ENCODE measurements at regions not wholly inside any gene's neighbourhood (a gene's known extent, or its start where the extent isn't known, plus 50 kb on each side); places are given as distances from the start of the nearest gene placed in this dataset.

DNA sequence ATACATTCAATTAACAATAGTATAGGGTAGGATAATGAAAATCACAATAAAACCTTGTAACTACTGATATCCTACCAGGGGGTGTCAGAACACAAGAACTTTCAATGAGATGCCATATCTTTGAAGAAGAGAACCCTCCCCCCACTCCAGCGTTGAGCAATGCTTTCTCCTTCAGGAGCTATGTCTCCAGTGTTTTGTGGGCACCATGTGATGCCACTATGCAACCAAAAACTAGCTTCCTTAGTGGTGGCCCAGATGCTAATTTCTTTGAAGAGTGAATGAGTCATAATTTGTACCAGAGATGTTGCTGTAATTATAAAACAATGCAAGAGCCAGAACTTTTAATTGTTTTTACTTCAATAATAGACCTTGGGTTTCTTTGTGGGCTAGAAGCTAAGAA, 76.0 kb upstream of the ADO start:
- H3K36me3 ChIP-seq: no peaks in the 10 kb centered on the region
- no peaks in the 10 kb centered on the region for H3K9me3 ChIP-seq (replicated peaks)
- DNase-seq: no peak
- TF ChIP-seq, protein P1, sequence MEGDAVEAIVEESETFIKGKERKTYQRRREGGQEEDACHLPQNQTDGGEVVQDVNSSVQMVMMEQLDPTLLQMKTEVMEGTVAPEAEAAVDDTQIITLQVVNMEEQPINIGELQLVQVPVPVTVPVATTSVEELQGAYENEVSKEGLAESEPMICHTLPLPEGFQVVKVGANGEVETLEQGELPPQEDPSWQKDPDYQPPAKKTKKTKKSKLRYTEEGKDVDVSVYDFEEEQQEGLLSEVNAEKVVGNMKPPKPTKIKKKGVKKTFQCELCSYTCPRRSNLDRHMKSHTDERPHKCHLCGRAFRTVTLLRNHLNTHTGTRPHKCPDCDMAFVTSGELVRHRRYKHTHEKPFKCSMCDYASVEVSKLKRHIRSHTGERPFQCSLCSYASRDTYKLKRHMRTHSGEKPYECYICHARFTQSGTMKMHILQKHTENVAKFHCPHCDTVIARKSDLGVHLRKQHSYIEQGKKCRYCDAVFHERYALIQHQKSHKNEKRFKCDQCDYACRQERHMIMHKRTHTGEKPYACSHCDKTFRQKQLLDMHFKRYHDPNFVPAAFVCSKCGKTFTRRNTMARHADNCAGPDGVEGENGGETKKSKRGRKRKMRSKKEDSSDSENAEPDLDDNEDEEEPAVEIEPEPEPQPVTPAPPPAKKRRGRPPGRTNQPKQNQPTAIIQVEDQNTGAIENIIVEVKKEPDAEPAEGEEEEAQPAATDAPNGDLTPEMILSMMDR (IDR thresholded peaks at IDR 0.05; ENCODE audit: borderline replicate concordance): no peak
- H3K4me3 ChIP-seq: no peak overlapping the region
- H3K27ac ChIP-seq (replicated peaks): no peak overlapping the region
- peaks cover under 1% of the 10 kb centered on the region for H3K4me1 ChIP-seq
- intact Hi-C loops (cut with micrococcal nuclease): no loop called here
- peaks cover 71% of the 10 kb centered on the region for H3K27me3 ChIP-seq (ENCODE audit: low read depth)

DNA sequence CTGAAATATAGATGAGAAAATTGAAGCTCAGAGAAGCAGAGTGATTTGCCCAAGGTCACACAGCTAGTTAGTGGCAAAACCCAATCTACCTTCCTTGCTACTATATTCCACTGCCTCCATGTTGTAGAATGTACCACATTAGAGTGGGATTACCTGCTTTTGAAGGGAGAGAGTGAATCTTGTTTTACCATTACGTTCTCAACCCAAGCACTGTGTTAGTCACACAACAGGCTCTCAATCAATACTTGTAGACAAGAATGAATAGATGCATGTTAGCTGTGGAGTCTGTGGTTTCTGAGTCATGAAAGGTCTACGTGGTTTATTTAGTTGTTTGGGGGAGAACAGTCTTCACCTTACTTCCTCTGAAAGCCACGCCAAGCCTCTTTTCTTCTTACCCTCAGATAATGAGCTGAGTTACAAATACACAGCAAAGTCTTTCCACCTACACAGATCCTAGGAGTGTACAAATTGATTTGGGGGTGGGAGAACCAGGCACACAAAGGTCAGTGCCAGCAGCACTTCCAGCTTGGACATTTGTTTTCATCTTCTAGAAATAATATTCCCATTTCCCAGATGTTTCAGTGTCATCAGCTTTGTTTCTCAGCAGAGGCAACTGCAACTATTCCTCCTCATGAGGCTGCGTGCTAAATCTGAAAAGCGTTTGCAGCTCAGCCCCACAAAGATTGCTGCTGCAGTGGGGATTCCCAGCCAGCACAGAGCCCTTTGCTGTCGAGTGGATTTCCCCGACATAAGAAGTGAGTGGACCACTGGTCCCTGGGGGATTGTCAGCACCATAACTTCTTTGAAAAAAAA, 71.5 kb upstream of the ADO start:
- no peaks in the 10 kb centered on the region for H3K9me3 ChIP-seq (replicated peaks)
- intact Hi-C loops (cut with micrococcal nuclease): no loop called here
- no peak overlapping the region for H3K27ac ChIP-seq (replicated peaks)
- DNase-seq: no peak
- TF ChIP-seq, protein P1 (IDR thresholded peaks at IDR 0.05; ENCODE audit: borderline replicate concordance): no peak
- H3K36me3 ChIP-seq: no peaks in the 10 kb centered on the region
- H3K4me1 ChIP-seq: peaks cover 4% of the 10 kb centered on the region
- no peak overlapping the region for H3K4me3 ChIP-seq
- H3K27me3 ChIP-seq (ENCODE audit: low read depth): peaks cover 46% of the 10 kb centered on the region

DNA sequence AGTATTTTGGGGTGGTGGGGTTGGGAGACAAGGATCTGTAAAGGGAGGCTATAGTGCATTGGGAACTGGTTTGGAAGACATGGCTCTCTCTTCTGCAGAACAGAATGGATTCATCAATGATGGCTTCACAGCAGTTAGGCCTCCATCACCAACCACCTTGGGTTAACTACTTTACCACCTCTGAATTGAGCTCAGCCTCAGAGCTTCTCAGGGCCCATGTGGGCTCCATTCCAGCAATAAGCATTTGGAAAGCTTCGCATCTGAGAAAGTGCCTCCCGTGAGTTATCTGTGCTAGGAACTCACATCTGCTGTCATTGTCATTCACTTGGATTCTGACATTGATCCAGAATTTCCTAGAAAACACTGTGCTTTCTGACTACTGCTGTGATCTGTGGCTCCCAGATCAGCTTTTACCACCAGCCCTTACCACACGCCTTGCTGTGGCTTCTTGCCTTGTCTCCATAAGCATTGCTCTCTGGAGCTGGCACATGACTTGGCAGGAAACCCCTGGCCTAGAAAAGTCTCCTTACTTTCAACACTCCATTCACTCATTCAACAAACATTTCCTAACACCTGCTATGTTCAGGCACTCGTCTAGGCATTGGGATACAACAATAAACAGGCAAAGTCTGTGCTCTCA, 70.7 kb upstream of the ADO start:
- intact Hi-C loops (cut with micrococcal nuclease): no loop called here
- Histone ChIP-seq H3K4me1 (peaks cover 4% of the 10 kb centered on the region), H3K4me3 (no peak overlapping the region), H3K27me3 (ENCODE audit: low read depth) (peaks cover 42% of the 10 kb centered on the region), H3K36me3 (no peaks in the 10 kb centered on the region), H3K27ac (replicated peaks) (no peak overlapping the region), H3K9me3 (replicated peaks) (no peaks in the 10 kb centered on the region)
- DNase-seq: peak; percentile 25
- TF ChIP-seq, protein P1 (IDR thresholded peaks at IDR 0.05; ENCODE audit: borderline replicate concordance): no peak

DNA sequence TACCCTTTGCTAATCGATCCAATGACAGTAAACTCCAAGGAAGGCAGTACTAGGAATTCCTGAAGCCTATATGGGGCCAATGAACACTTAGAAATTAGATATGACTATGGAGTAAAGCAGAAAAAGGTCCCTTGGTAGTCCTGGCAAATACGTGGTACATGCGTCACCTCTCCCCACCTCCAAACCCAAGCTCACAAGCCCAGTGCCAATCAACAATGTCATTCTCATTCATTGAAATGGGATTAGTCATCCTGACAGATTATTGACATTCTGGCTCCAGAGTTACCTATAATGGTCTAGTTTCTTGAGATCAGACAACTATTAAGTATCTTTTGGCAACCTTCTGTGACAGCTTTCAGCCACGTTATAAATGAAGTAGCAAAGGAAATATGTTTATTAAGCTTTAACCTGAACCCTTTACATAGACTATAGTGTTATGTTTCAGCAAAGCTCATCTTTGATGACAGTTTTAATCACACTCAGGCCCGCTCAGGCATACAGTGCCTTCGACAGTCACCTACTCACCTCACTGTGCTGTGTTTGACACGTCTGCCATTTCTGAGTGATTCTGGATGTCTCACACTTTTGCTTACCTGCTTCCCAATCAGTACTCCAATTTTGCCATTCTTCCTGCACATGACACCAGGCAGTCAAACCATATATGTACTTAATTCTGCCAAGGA, 69.6 kb upstream of the ADO start:
- intact Hi-C loops (cut with micrococcal nuclease): no loop called here
- H3K27ac ChIP-seq (replicated peaks): no peak overlapping the region
- no peak for DNase-seq
- H3K9me3 ChIP-seq (replicated peaks): no peaks in the 10 kb centered on the region
- H3K4me1 ChIP-seq: peaks cover 4% of the 10 kb centered on the region
- TF ChIP-seq, protein P1 (IDR thresholded peaks at IDR 0.05; ENCODE audit: borderline replicate concordance): no peak
- H3K4me3 ChIP-seq: no peak overlapping the region
- H3K36me3 ChIP-seq: no peaks in the 10 kb centered on the region
- H3K27me3 ChIP-seq (ENCODE audit: low read depth): peaks cover 32% of the 10 kb centered on the region

DNA sequence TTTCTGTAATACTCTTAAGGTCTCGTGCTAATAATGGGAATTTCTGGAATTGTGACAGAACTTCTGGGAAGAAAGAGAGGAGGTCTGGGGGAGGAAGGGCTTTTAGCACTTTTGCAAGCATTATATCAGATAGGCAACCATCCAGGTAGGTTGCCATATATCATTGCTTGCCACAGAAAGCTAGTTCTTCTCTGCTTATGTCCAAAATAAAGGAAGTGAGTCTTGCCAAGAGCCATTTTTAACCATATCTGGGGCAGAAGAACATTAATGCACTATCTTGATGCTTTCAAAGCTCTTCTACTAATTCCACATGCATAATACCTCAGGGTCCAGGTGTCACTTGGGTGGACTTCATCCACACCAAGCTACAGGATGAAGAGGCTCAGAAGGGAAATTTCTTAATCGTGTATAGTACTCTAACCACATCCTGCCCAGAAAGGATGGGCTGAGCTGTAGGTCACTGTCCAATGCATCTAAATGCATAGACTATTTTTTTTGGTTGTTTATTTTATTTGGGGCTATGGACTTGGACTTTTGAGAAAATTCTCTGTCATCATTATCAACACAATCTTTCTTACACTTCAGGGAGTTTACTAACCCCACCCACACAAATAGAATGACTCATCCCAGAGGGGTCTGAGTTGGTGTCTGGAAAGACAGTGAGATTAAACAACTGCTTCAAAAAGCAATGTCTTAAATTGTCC, 68.9 kb upstream of the ADO start:
- Histone ChIP-seq H3K9me3 (replicated peaks) (no peaks in the 10 kb centered on the region), H3K27ac (replicated peaks) (no peak overlapping the region), H3K4me3 (no peak overlapping the region), H3K36me3 (no peaks in the 10 kb centered on the region), H3K27me3 (ENCODE audit: low read depth) (peaks cover 25% of the 10 kb centered on the region), H3K4me1 (peaks cover 4% of the 10 kb centered on the region)
- TF ChIP-seq, protein P1 (IDR thresholded peaks at IDR 0.05; ENCODE audit: borderline replicate concordance): no peak
- no peak for DNase-seq
- intact Hi-C loops (cut with micrococcal nuclease): no loop called here

All from left ventricle myocardium inferior (tissue), 1 donor.